ENCODE measurements at regions not wholly inside any gene's neighbourhood (a gene's known extent, or its start where the extent isn't known, plus 50 kb on each side); places are given as distances from the start of the nearest gene placed in this dataset.
"Not testable (repeated sequence)": the region's sequence is repeated elsewhere in the genome, so short reads cannot be mapped to it uniquely, and the experiment has no call there.

DNA sequence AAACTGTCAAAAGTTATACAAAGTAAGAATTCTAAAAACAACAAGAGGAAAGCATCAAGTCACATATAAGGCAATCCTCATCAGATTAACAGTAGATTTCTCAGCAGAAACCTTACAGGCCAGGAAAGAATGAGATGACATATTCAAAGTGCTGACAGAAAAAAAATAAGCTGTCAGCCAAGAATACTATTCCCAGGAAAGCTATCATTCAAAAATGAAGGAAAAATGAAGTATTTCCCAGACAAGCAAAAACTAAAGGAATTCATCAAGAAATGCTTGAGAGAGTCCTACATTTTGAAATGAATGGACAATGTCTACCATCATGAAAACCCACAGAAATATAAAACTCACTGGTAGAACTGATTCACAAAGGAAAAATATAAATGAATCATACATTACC lies 268.9 kb upstream of the OSR1 start:
- DNase-seq (ENCODE audit: low read depth), result no peak
- TF ChIP-seq, protein P1, sequence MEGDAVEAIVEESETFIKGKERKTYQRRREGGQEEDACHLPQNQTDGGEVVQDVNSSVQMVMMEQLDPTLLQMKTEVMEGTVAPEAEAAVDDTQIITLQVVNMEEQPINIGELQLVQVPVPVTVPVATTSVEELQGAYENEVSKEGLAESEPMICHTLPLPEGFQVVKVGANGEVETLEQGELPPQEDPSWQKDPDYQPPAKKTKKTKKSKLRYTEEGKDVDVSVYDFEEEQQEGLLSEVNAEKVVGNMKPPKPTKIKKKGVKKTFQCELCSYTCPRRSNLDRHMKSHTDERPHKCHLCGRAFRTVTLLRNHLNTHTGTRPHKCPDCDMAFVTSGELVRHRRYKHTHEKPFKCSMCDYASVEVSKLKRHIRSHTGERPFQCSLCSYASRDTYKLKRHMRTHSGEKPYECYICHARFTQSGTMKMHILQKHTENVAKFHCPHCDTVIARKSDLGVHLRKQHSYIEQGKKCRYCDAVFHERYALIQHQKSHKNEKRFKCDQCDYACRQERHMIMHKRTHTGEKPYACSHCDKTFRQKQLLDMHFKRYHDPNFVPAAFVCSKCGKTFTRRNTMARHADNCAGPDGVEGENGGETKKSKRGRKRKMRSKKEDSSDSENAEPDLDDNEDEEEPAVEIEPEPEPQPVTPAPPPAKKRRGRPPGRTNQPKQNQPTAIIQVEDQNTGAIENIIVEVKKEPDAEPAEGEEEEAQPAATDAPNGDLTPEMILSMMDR (conservative IDR thresholded peaks at IDR 0.05; ENCODE audit: low read depth, low read length), result no peak
- H3K4me3 ChIP-seq (ENCODE audit: low read length), result no peak overlapping the region

DNA sequence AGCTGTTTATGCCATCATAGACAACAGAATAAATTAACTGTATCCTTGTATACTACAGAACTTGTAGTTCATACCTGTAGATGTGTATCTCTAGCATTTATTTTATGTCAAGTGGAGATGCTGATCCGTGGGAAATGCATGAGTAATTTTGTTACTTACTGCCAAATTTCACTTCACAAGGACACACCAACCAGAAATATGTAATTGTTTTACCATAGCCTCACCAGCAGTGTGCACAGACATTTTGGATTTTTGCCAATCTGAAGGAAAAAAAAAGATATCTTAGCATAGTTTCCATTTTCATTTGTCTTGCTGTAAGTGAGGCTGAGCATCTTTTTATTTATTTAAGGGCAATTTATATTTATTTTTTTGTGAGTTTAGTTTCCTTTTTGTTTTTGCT lies 265.1 kb upstream of the OSR1 start:
- TF ChIP-seq, protein P1 (conservative IDR thresholded peaks at IDR 0.05; ENCODE audit: low read depth, low read length), result no peak
- DNase-seq (ENCODE audit: low read depth), result peak; percentile 51
- no peak overlapping the region for H3K4me3 ChIP-seq (ENCODE audit: low read length)

DNA sequence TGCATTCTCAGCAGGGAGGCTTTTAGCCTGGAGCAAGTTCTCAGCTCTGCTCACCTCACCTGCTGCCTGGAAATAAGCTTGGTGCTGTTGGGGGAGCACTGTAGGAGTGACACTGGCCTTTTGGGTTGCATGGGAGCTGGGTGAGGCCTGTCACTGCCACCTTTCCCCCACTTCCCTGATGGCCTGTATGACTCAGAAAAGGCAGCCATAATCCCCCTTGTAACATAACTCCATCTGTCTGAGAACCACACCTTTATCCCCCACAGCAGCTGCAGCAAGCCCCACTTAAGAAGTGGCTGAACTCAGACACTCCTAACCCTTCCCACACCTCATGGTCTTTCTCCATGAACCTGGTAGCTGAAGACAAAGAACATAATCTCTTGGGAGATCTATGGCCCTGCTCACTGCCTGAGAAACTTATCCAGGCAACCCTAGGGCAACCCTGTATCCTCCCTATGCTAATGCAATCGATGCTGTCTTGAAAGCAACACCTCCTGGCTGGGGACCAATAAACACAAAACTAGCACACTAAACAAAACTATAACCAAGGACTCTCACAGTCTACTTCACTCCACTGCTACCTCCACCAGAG lies 258.9 kb upstream of the OSR1 start:
- peak; percentile 57 for DNase-seq (ENCODE audit: low read depth)
- H3K4me3 ChIP-seq (ENCODE audit: low read length), result no peak overlapping the region
- TF ChIP-seq, protein P1 (conservative IDR thresholded peaks at IDR 0.05; ENCODE audit: low read depth, low read length), result no peak

DNA sequence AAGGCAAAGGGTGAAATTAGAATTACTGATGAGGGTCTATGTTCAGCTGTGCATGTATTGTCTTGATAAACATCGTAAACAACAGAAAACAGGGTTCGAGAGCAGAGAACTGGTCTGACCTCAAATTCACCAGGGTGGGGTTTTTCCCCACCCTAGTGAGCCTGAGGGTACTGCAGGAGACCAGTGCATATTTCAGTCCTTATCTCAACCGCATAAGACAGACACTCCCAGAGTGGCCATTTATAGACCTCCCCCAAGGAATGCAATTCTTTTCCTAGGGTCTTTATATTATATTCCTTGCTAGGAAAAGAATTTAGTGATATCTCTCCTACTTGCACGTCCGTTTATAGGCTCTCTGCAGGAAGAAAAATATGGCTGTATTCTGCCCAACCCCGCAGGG lies 257.0 kb upstream of the OSR1 start:
- DNase-seq (ENCODE audit: low read depth); H3K4me3 ChIP-seq (ENCODE audit: low read length): not testable (repeated sequence)

DNA sequence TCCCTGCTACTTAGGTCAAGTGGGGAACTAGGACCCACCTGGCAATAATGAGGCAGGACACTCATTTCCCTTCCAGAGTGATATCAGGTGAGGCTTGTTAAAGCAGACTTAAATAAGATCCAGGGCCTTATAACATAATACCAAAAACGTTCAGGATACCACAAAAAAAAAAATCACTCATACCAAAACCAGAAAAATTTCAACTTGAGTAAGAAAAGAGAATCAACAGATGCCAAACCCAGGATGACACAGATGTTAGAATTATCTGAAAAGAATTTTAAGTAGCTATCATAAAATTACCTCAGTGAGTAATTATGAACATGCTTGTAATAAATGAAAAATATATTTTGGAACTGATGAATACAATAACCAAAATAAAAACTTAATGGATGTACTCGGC lies 255.6 kb upstream of the OSR1 start:
- no peak overlapping the region for H3K4me3 ChIP-seq (ENCODE audit: low read length)
- TF ChIP-seq, protein P1 (conservative IDR thresholded peaks at IDR 0.05; ENCODE audit: low read depth, low read length), result no peak
- no peak for DNase-seq (ENCODE audit: low read depth)

DNA sequence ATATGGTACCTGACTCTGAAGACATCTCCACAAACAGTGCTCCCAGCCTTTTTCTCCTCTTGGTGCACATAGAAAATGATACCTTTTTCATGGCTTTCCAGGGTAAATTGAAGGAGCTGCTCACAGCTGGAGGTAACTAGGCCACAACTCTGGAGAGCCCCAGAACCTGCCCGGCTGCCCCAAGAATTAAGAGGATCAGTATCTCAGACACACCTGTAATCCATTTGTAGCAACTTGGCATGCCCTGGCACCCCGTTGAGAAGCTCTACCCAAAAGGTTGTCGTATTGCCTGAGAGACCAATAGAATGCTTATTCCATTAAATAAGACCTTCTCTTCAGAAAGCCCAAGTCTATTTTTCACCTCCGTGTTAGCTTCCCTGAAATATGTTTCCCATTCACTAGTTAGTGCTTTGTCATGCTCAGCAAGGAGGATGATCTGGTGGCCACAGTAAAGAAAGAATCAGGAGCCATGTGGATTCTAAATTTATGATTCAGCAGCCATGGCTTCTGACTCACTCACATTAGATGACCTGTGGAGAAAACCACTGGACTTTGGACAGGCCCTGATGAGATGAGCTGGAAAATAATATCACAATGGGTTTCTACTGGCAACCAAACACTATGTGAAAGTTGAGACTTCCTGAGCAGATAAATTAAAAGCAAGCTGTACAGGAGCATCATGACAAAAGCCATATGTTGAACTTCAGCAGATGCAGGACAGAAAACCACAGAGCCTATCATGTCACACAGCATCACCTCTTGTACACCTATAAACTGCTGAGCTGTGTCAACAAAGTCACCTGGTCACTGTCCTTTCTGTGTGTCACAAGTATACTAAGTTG lies 253.3 kb upstream of the OSR1 start:
- TF ChIP-seq, protein P1 (conservative IDR thresholded peaks at IDR 0.05; ENCODE audit: low read depth, low read length), result no peak
- DNase-seq (ENCODE audit: low read depth), result no peak
- H3K4me3 ChIP-seq (ENCODE audit: low read length), result no peak overlapping the region

DNA sequence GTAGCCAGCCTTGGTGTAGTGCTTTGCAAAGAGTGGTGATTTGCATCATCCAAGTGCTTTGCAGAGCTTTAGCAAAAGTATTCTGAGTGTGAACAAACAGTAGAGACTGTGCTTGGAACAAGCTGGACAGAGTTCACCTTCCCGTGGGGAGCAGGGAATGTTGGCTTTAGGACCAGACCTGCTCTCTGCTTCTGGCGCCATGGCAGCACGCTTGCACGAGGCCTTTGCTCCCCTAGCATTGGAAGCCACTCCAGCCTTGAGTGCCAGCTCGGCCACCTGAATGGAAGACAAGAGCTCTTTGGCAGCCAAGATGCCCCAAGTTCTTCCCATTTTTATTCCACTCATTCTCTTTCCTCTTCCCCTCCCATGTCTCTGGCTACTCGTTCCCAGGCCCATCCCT lies 250.8 kb upstream of the OSR1 start:
- TF ChIP-seq, protein P1 (conservative IDR thresholded peaks at IDR 0.05; ENCODE audit: low read depth, low read length), result no peak
- H3K4me3 ChIP-seq (ENCODE audit: low read length), result no peak overlapping the region
- DNase-seq (ENCODE audit: low read depth), result no peak

All from retinal pigment epithelial cell (primary cell).